T-helper 17 cell (primary cell): ENCODE measurements at regions not wholly inside any gene's neighbourhood (a gene's known extent, or its start where the extent isn't known, plus 50 kb on each side); places are given as distances from the start of the nearest gene placed in this dataset.

Source experiments
- ATAC-seq: fragments of 150-1000 bp; cut with Tn5 transposase; 2 replicates; pipeline ENCODE4 v1.10.0; 2021; ENCODE audit warnings: mild to moderate bottlenecking, moderate library complexity
- DNase-seq, 3 donors: peaks; one replicate each; pipeline versions ENCODE4 v3.0.0 to v3.0.0-alpha.2; 2020 to 2021
- H3K9me3 ChIP-seq: one replicate; pipeline ENCODE4 v1.7.0; 2013; ENCODE audit warnings: low read length, mild to moderate bottlenecking; ENCODE audit not compliant: control insufficient read depth, poor library complexity, severe bottlenecking
- H3K27ac Mint-ChIP-seq: one replicate; pipeline ENCODE4 v1.8.0; 2022; ENCODE audit warnings: mild to moderate bottlenecking, moderate library complexity, mixed read lengths
- H3K27me3 Mint-ChIP-seq: one replicate; pipeline ENCODE4 v1.8.0; 2022; ENCODE audit warnings: mixed read lengths
- H3K36me3 Mint-ChIP-seq: one replicate; pipeline ENCODE4 v1.8.0; 2022; ENCODE audit warnings: low read depth, mixed read lengths
- H3K4me1 Mint-ChIP-seq: one replicate; pipeline ENCODE4 v1.8.0; 2022; ENCODE audit warnings: mild to moderate bottlenecking, mixed read lengths
- H3K4me3 Mint-ChIP-seq: one replicate; pipeline ENCODE4 v1.8.0; 2022; ENCODE audit warnings: mild to moderate bottlenecking, moderate library complexity, mixed read lengths

DNA sequence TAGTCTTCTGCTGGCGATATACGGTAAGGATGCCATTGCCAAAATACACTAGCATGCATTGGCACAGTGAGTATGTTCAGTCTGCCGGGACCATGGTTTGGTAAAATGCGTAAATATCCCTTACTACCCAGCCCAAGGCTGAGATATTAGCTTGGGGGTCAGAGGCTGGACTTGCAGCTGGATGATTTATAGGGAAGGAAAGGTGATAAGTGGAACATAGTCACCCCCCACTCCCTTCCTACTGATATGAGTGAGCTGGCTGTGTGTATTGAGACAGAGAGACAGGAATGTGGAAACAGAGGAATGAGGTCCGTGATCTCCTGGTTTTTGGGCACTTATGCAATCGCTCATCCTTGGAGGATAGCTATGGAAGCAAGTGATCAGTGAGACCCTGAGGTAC, 642.8 kb downstream of the KCNT2 start:
- Mint-ChIP-seq H3K27ac (no peak overlapping the region), H3K4me3 (no peak overlapping the region), H3K27me3 (no peaks in the 10 kb centered on the region), H3K4me1 (no peaks in the 10 kb centered on the region), H3K36me3 (no peaks in the 10 kb centered on the region)
- H3K9me3 ChIP-seq: no peaks in the 10 kb centered on the region
- DNase-seq (no peak), ATAC-seq (no peak)

DNA sequence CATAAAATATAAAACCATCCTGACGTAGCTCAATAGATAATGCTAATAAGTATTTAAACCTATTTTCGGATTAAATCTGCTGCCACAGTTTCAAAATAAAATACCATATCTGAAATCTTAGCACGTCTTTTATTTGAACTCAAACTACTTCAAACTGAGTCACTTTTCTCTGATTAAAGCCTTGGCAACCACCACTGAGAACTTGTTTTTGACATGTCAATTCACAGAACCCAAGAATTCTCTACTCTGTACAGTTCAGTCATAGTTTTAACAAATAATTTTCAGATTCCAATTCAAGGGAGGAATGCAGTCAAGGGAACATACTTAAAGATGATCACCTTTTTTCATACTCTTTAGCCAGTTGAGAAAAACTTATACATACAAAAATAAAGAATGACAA, 643.2 kb downstream of the KCNT2 start:
- DNase-seq (no peak), ATAC-seq (no peak)
- Mint-ChIP-seq H3K4me1 (no peaks in the 10 kb centered on the region), H3K27ac (no peak overlapping the region), H3K4me3 (no peak overlapping the region), H3K27me3 (no peaks in the 10 kb centered on the region), H3K36me3 (no peaks in the 10 kb centered on the region)
- H3K9me3 ChIP-seq: no peaks in the 10 kb centered on the region

DNA sequence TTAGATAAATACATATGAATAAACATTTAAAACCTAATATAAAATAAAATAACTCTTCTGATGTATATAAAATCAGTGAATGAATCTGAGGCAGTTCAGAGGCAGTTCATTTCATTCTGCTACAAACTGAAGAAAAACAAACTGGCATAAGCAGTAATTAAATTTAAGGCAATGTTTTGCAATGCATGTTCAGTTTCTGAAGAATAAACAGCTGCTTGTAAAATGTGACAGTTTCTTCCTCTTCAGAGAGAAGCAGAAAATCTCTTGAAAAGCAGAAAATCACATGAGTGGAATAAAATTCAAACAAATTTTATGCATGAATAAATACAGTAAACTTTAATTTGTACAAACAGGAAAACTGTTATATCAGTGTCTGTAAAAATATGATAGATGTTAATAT, 643.7 kb downstream of the KCNT2 start:
- no peak for DNase-seq
- H3K9me3 ChIP-seq: no peaks in the 10 kb centered on the region
- Mint-ChIP-seq H3K27ac (no peak overlapping the region), H3K36me3 (no peaks in the 10 kb centered on the region), H3K27me3 (no peaks in the 10 kb centered on the region), H3K4me1 (no peaks in the 10 kb centered on the region), H3K4me3 (no peak overlapping the region)
- no peak for ATAC-seq

DNA sequence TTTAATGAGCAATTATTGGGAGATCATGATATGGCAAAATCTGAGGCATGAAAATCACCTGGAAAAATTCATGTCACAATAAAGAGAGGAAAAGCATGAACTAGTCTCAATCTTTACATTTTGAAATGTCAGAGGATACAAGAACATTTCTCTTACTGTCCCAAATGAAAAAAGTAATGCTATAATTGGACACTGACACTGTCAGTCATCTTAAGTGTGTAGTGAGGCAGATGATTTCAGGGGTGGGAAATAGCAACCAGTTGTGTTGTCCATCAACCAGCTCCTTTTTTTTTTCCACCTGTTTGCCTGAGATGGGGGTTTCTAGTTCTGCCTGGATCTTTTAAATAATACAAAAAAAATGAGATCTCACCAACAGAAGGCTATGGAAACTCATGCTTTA, 646.2 kb downstream of the KCNT2 start:
- no peaks in the 10 kb centered on the region for H3K27me3 Mint-ChIP-seq

GRCh38 chr1:195960580-195960979, 647.7 kb downstream of the KCNT2 start:
- Mint-ChIP-seq H3K36me3 (no peaks in the 10 kb centered on the region), H3K4me3 (no peak overlapping the region), H3K4me1 (no peaks in the 10 kb centered on the region), H3K27me3 (no peaks in the 10 kb centered on the region), H3K27ac (no peak overlapping the region)
- H3K9me3 ChIP-seq: no peaks in the 10 kb centered on the region
- DNase-seq: no peak
- no peak for ATAC-seq

More for the DNA sequence above, 646.2 kb downstream of the KCNT2 start:
- ATAC-seq (no peak), DNase-seq (no peak)
- no peak overlapping the region for H3K4me3 Mint-ChIP-seq
- no peak overlapping the region for H3K27ac Mint-ChIP-seq
- H3K36me3 Mint-ChIP-seq: no peaks in the 10 kb centered on the region
- no peaks in the 10 kb centered on the region for H3K4me1 Mint-ChIP-seq
- no peaks in the 10 kb centered on the region for H3K9me3 ChIP-seq

- Mint-ChIP-seq H3K27ac (no peak overlapping the region), H3K27me3 (no peaks in the 10 kb centered on the region), H3K36me3 (no peaks in the 10 kb centered on the region), H3K4me3 (no peak overlapping the region), H3K4me1 (no peaks in the 10 kb centered on the region)
- ATAC-seq: no peak
- no peaks in the 10 kb centered on the region for H3K9me3 ChIP-seq
- no peak for DNase-seq
Observed at GRCh38 chr1:195958131-195958530, 650.1 kb downstream of the KCNT2 start.

- DNase-seq (no peak), ATAC-seq (no peak)
- no peaks in the 10 kb centered on the region for H3K9me3 ChIP-seq
- no peak overlapping the region for H3K4me3 Mint-ChIP-seq
- H3K27me3 Mint-ChIP-seq: no peaks in the 10 kb centered on the region
- no peaks in the 10 kb centered on the region for H3K36me3 Mint-ChIP-seq
- no peaks in the 10 kb centered on the region for H3K4me1 Mint-ChIP-seq
- no peak overlapping the region for H3K27ac Mint-ChIP-seq
Observed at GRCh38 chr1:195956845-195957244, 651.4 kb downstream of the KCNT2 start.

DNA sequence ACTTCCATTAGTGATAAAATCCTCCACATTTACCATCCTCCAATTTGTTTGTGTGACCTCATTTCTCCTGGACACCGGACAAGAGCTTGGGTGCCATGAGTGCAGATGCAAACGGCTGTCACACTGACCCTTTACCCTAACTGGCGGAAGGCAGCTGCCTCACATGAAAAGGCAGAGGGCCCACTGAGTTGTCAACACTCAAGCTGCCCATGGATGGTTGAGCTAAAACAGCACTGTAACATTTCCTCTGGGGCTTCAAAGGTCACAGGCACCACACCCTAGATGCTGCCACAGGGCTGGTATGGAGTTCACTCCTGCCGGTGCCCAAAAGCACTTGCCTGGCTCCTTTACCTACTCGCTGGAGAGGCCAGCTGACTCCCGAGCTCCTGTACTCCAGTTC, 653.4 kb downstream of the KCNT2 start:
- ATAC-seq: no peak
- no peaks in the 10 kb centered on the region for H3K9me3 ChIP-seq
- no peak overlapping the region for H3K4me3 Mint-ChIP-seq
- no peaks in the 10 kb centered on the region for H3K27me3 Mint-ChIP-seq
- no peak overlapping the region for H3K27ac Mint-ChIP-seq
- H3K36me3 Mint-ChIP-seq: no peaks in the 10 kb centered on the region
- no peak for DNase-seq
- no peaks in the 10 kb centered on the region for H3K4me1 Mint-ChIP-seq

GRCh38 chr1:195951313-195951712, 656.9 kb downstream of the KCNT2 start:
- ATAC-seq (no peak), DNase-seq (no peak)
- Mint-ChIP-seq H3K27me3 (no peaks in the 10 kb centered on the region), H3K27ac (no peak overlapping the region), H3K36me3 (no peaks in the 10 kb centered on the region), H3K4me1 (no peaks in the 10 kb centered on the region), H3K4me3 (no peak overlapping the region)
- H3K9me3 ChIP-seq: no peaks in the 10 kb centered on the region

- no peak for DNase-seq
- Mint-ChIP-seq H3K27ac (no peak overlapping the region), H3K4me1 (no peaks in the 10 kb centered on the region), H3K27me3 (no peaks in the 10 kb centered on the region), H3K4me3 (no peak overlapping the region), H3K36me3 (no peaks in the 10 kb centered on the region)
- H3K9me3 ChIP-seq: no peaks in the 10 kb centered on the region
- ATAC-seq: no peak
Observed at GRCh38 chr1:195948123-195948895, 659.9 kb downstream of the KCNT2 start.

DNA sequence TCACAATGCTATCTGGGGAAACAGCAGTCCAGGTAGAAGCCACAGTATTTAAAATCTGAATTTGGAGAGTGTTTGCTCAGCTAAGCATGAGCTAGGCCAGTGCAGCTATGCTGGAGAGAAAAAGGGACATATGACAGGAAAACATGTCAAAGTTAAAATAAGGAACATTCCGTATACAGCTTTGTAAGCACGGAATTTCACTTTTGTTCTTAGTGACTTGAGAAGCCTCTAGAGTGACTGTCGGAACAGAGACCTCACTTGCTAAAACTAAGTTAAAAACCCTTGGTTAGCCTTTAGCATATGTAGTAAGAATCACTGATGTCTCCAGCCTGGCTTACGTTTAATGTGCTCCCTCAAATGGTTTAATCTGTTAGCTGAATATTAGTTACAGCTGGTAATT, 661.7 kb downstream of the KCNT2 start:
- no peaks in the 10 kb centered on the region for H3K4me1 Mint-ChIP-seq
- ATAC-seq (no peak), DNase-seq (no peak)
- no peak overlapping the region for H3K27ac Mint-ChIP-seq
- no peaks in the 10 kb centered on the region for H3K27me3 Mint-ChIP-seq
- no peaks in the 10 kb centered on the region for H3K9me3 ChIP-seq
- H3K36me3 Mint-ChIP-seq: no peaks in the 10 kb centered on the region
- H3K4me3 Mint-ChIP-seq: no peak overlapping the region

GRCh38 chr1:195941795-195942194, 666.4 kb downstream of the KCNT2 start:
- H3K4me3 Mint-ChIP-seq: no peak overlapping the region
- no peak overlapping the region for H3K27ac Mint-ChIP-seq
- H3K27me3 Mint-ChIP-seq: peaks cover 4% of the 10 kb centered on the region
- no peak for ATAC-seq
- H3K36me3 Mint-ChIP-seq: no peaks in the 10 kb centered on the region
- no peak for DNase-seq
- H3K4me1 Mint-ChIP-seq: no peaks in the 10 kb centered on the region
- no peaks in the 10 kb centered on the region for H3K9me3 ChIP-seq

DNA sequence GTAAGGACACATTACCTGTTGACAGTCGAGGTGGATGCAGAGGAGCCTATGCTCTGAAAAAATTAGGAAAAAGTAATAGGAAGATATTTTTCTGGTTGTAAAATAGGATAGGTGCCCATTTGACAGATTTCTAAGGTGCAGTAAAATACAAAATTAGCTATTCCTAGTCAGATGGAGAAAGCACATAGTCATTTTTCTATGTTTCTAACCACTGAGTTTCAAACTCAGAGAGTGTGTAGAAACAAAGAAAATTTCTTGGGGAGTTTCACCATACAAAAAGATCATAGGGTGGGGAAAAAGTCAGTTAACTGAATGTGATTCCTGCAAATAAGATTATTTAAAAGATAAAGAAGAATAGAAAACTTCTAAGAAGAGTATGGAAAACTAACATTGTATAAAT, 666.9 kb downstream of the KCNT2 start:
- Mint-ChIP-seq H3K4me3 (no peak overlapping the region), H3K27me3 (peaks cover 5% of the 10 kb centered on the region), H3K36me3 (no peaks in the 10 kb centered on the region), H3K4me1 (no peaks in the 10 kb centered on the region), H3K27ac (no peak overlapping the region)
- H3K9me3 ChIP-seq: no peaks in the 10 kb centered on the region
- ATAC-seq: no peak
- no peak for DNase-seq

DNA sequence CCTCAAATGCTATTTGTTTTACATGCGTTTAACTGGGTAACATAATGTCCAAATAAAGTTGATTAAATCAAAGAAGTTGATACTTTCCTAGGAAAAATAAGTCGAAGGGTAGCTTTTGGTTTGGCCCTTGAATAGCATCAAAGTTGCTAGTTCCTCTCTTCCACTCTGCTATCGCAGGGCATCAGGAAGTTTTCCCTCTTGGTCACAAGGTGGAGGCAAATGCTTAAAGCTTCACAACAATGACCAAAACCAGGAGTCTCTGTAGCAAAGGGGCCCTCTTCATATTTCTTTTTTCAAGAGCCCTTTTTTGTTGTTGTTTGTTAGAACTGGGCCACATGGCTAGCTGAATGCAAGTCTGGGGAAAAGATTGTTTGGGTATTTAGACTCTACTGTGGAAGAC, 668.4 kb downstream of the KCNT2 start:
- H3K9me3 ChIP-seq: no peaks in the 10 kb centered on the region
- ATAC-seq: no peak
- Mint-ChIP-seq H3K27ac (no peak overlapping the region), H3K36me3 (no peaks in the 10 kb centered on the region), H3K4me3 (no peak overlapping the region), H3K4me1 (no peaks in the 10 kb centered on the region), H3K27me3 (peaks cover 5% of the 10 kb centered on the region)
- no peak for DNase-seq
